ENCODE measurements at regions not wholly inside any gene's neighbourhood (a gene's known extent, or its start where the extent isn't known, plus 50 kb on each side); places are given as distances from the start of the nearest gene placed in this dataset.

DNA sequence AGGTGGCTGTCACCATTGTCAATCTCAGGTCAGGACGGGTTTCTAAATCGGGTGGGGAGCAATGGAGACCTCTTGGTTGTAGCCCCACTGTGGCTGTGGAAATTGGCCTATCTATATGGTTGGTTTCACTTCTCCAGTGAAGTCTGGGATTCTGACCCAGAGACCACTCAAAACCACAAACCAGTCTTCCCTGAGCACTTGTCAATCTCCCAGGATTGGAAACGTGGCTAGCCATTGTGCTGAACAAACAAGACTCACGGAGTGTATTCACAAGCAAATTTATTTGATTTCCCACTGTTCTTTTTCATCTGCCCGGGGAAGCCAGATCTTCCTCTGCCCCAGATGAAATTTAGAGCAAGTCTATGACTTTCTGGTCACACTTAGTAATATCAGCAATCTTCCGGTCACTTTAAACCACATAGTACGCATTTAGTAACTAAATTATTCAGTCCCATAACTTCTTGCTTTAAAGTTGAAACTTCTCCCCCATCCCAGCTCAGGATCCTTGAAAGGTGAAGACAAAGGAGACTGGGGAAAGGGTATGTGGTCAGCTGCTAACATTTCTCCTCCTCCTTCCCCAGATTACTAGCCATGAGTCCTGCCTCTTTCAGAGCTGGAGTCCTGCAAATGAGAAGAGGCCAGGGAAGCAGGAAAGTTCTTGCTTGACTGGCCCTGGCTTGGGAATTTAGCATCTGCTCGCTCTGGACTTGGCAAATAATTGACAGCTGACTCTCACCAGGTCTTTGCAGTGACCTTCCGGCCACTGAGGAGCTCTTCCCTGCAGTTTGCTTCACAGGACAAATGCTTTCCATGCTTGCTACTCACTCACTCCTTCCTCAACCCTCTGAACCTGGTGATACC, 123.2 kb upstream of the MAX start:
- no peak for DNase-seq

DNA sequence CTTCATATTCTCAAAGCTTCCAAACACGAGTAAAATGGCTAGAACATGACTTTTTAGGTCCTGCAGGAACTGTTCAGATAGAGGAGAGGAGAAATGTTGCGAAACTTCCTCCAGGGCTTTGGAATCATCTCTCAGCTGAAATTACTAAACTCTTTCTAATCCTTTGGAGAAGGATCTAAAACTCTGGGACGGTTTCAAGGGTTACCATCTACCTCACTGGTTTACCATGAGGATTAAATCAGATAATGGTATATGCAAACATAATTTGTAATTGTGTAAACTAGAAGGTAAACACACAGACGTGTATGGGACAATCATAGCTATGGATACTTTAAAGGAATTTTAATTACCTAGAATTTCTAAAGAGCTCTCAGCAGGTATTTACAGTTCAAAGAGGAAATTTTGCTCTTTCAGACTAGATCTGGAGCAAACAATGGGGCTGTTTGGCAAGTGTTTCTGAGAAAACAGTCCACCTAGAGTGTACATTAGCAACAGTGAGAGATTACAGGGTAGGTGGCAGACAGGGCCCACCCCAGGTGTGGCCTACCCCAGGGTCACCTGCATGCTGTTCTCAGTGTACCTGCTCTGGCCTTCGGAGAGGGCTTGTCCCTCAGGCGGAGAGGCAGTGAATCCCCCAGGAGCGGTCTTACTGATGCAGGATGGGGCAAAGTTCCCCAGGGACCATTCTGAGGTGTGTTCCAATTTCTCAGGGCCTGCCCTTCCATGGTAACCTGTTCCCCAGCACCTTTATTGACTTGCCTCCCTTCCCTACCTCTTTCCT, 124.7 kb upstream of the MAX start:
- no peak for DNase-seq

DNA sequence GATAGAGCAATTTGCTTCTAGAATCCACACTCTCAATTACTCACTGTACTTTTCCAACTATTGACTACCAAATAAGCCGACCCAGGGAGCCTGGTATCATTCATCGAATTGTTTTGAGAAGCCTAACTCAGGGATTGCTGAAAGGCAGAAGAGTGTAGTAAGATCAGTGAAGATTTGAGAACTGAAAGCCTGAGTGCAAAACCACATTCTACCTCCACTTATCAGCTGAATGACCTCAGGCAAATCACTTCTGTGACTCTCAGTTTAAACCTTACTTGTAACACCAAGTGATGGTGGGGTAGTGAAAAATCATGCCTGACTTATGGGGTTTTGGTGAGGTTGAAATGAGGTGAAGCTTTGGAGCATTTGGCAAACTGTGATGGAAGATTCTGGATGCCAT, 126.1 kb upstream of the MAX start:
- no peak for DNase-seq

DNA sequence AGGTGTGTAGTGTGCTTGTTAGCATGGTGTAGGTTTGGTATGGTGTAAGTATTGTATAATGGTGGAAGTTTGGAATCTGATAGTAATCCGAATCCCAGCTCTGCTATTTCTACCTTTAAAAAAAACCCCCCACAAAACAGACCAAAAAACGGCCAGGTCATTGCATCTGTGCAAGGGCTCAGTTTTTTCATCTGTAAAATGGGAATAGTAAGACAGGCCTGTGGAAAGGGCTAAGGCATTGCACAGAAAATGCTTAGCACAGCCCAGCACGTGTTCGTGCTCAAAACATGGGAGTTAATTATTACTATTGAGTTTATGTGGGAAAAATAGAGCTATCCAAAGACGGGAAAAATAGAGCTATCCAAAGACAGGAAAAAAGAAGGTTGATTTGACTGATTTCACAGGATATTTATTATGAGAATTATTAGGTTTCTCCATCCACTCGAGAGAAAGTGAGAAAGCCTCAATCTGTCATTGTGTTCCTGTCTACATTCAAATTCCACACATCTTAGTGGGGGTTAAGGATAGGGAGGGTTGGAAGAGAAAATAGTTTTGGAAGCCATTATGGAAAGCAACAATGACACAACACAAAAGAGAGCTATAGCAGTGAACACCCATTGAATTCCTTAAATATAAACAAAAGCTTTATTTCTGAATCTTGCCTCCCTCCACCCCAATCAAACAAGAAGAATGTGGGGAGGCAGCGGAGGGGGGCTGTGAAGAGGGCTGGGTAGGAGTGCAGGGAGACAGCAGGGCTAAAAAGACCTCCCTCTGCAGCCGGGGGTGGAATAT, 126.8 kb upstream of the MAX start:
- DNase-seq, result peak; percentile 35

DNA sequence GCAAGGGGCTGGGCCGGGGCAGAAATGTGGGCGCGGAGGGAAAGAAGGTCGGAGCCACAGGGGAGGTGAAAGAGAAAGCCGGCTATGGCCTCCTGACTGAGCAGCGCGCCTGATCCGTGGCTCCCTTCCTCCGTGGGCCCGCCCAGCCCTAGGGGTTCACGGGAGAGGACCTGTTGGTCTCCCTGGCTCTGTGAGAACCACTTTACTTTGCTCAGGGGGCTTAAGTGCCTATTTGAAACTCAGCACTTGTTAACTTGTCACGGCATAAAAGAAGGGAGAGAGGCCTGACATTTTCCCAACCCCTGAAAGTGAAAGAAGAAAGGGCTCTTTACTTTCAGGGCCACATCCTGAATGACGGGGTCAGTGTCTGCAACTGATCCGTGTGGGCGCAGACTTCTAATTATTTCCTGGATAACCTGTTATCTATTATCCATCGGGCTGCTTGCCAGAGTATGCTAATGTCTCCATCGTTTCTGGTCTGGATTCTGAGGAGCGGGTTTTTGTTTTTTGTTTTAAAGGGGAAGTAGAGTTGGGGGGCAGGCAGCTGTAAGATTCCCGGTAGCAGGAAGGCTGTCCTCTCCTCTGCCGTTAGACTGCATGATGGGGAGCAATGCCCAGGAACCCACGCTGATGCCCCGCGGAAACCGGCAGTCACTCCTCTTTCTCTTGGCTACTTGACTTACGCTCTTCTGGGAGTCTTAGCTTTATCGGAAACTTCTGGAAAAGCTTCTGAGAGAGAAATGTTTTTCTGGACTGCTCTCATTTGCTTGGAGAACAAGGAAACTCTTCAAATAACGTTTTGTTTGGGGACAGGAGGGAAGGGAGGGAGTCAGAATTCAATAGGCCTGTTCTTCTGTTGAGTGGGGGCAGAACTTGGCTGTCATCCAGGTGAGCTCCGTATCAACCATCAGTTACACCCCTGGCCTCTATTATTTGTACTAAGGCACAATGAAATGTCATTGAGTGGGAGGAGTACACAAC, 127.7 kb upstream of the MAX start:
- DNase-seq, result peak; percentile 75

DNA sequence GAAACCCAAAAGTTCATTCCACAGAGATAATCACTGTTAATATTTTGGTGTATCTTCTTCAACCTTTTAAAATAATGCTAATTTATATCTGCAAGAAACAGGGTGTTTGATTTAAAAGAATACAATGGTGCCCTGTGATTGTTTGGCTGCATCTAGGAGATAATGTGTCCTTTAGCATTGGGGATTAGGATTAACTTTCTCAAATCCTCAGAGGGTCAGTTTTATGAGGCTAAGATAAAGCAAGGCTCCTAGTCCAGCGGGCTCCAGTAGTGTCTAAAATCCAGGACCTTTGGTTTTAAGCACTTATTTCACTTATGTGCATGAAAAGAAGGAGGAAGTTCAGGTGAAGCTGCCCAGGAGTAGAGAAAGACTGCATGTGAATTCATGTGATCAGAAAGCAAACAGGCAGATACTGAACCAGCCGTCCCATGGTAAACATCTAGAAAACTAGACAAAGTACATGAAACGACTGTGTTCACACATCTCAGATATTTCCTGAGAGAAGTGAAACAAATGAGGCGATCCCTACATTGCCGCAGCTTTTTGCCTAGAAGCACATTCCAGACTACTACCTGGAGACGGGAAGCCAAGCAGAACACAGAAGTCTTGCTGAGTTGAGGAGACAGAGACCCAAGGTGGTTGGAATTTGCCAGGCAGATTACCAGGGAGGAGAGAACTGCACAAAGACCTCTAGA, 129.1 kb upstream of the MAX start:
- no peak for DNase-seq

DNA sequence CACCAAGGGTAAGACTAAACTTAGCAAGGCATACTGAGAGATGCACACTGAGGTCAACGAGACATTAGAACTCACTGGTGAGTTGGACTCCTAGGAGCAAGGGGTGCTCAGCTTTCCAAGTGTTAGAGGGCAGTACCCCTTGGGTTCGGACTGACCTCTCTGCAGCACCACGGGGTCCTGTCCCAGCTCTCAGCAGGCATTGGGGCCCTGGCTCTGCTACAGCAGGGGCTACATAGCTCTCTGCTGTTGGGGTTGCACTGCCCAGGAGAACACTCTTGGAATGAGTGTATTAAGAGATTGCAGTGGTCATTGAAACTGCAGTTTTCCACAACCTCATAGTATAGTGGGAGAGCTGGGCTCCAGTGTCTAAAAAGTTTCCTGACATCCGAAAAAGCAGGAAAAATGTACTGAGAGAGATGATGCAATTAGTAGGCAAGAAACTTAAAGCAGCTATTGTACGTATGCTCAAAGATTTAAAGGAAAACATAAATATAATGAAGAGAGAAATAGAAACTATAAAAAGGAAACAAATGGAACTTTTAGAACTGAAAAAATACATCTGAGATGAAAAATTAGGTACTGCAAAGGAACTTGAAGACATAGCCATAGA, 132.5 kb upstream of the MAX start:
- DNase-seq, result no peak

DNA sequence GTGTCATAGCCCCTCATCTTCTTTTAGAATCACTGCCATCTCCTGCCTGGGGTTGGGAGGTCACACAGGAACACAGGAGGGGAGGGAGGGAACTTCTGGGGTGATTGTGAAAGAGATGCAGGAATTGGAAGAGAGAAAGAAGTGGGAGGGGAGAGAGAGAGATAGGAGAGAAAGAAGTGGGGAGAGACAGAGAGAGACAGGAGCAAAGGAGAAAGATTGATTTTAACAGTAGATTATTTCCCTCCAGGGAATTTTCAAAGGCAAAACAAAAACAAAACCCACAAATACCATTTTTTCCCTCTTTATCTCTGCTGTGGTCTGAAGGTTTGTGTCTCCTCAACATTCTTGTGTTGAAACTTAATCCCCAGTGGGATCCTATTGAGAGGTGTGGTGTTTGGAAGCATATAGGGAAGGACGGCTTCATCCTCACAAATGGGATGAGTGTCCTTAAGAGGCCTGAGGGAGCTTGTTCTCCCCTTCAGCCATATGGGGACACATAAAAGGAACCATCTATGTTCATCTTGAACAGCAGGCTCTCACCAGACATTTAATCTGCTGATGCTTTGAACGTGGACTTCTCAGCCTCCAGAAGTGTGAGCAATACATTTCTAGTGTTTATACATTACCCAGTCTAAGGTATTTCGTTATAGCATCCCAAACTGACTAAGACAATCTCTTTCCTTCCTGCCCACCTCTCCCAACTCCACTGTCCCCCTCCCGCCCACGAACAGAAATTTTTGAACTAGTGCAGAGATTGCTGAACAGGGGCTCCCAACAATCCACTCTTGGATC, 134.9 kb upstream of the MAX start:
- DNase-seq, result no peak

DNA sequence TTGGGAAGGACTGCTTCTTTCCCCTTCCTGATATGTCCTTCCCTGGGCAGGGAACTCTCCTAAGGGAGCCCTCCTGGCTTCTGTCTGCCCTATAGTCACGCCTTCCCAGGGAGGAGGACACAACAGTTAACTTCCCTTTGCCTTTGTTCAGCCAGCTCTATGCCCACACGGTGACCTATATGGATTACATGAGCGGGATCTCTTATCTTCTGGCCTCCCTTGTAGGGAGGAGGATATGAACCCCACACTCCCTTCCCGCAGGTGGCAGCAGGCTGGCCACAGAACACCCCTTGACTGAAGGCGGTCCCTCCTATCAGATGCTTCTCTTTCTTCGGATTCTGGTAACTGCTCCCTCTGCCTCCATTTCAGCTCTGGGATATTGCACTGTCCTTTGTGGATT, 135.6 kb upstream of the MAX start:
- DNase-seq, result no peak

DNA sequence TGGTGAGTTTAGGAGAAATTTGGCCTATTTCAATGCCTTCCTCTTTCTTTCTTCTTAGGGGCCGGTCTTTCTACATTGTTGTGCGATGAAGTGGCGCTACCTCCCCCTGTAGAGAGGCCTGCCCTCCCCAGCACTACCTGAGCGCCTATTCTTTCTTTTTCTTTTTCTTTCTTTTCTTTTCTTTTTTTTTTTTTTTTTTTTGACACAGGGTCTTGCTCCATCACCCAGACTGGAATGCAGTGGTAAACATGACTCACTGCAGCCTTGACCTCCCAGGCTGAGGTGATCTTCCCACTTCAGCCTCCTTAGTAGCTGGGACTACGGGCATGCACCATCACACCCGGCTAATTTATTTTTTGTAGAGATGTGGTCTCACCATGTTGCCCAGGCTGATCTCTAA, 136.1 kb upstream of the MAX start:
- no peak for DNase-seq

DNA sequence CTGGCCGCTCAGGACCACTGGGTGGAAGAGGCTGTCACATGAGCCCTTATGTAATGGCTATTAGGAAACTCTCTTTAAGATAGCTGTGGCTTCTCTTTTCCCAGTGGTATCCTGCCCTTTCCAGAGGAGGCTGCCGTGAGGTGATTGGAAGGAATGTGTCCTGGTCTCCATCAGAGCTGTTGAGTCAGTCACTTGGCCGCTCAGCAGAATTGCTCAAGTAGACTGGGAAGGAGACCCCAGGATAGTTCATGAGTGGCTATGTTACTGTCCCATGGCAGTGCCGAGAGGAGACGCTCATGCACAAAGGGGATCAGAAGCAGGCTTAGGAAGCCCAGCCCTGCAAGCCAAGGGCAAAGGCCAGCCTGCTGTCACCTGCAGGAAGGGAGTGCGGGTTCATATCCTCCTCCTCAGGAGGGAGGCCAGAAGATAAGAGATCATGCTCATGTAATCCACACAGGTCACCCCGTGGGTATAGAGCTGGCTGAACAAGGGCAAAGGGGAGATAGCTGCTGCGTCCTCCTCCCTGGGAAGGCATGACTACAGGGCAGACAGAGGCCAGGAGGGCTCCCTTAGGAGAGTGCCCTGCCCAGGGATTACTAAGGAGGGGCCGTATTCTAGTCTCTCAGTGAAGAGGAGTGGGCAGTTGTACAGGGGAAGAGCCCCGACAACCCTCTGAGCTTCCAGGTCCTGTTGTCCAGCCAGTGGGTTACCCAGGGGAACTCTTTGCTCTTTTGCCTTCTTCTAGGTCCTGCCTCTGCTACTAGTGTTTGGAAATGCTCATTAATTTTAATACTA, 137.0 kb upstream of the MAX start:
- DNase-seq, result no peak

DNA sequence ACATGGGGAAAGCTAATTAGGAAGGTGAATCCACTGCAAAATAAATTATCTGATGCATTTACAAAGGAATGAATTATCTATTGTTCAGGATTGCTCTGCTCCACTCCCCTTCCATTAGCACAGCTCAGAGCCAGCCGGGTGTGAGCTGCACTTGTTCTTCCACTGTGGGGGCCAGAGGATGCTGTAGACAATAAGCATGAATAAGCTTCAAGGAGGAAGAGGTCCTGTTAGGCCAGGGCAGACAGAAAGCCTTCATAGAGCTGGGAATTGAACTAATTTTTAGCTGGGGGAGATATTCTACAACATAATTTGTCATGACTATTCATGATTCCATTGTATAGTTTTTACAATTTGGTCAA, 137.6 kb upstream of the MAX start:
- DNase-seq, result no peak

DNA sequence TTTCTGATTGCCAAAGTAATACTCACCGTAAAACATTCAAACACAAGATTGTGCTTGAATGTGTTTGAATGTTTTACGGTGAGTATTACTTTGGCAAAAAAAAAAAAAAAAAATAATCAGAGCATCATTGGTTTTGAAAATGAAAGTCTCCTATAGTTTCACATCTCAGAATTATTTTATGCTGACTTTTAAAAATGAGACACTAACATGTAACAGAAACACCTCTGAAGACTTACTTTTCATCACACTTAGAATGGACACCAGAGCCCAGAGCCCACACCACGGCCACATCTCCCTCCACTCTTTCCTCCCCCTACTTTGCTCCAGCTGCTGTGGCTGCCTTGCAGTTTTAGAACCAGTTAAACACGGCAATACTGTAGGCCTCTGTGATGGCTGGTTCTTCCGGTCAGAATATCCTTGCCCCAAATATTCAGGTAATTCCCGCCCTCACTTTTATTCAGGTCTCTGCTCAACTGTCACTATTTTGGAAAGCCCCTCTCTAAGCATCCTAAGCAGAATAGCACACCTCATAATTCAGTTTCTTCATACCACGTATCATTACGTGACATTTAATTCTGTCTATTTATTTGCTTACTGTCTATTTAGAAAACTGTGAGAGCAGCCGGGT, 138.9 kb upstream of the MAX start:
- DNase-seq, result no peak

DNA sequence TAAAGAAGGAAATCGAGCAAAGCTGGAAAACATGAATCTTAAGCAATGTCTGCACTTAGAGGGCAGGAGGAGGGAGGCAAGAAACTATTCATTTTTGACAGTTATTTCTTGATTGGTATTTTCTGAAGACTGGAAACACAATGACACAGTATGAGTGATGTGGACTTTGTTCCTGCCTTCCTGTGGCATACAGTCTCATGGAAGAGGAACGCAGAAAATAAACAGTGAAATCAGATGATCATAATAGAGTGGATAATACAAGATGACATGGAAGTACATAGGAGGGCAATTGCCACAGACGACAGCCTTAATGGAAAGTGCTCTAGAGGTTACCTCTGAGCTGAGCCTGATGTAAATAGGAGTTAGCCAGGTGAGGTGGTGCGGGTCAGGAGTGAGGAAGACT, 140.4 kb upstream of the MAX start:
- no peak for DNase-seq

DNA sequence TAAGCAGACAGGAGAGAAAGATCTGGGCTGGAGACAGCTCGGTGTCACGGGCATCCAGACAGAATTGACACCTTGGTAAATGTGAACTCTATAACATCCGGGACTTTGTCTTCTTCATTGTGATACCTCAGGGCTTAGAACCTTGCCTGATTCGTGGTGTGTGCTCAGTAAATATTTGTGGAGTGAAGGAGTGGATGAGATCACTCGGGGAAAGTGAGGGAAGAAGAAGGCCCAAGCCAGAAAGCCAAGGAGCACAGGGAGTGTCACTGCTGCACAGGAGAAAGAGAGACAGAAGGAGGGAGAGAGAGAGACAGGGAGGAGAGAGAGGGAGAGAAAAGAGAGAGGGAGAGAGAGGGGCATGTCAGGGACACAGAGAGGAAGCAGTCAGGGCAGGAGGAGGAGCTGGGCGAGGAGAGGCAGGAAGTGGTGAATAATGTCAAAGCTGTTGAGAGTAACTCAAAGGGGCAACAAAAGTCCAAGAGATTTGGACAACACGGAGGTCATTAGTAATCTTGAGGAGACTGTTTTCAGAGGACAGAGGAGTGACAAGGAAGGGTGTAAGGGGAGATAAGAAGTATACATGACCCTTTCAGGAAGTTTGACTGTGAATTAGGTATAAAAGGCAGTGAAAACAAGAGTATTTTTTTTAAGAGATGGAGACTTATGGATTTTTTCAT, 141.6 kb upstream of the MAX start:
- DNase-seq, result no peak

DNA sequence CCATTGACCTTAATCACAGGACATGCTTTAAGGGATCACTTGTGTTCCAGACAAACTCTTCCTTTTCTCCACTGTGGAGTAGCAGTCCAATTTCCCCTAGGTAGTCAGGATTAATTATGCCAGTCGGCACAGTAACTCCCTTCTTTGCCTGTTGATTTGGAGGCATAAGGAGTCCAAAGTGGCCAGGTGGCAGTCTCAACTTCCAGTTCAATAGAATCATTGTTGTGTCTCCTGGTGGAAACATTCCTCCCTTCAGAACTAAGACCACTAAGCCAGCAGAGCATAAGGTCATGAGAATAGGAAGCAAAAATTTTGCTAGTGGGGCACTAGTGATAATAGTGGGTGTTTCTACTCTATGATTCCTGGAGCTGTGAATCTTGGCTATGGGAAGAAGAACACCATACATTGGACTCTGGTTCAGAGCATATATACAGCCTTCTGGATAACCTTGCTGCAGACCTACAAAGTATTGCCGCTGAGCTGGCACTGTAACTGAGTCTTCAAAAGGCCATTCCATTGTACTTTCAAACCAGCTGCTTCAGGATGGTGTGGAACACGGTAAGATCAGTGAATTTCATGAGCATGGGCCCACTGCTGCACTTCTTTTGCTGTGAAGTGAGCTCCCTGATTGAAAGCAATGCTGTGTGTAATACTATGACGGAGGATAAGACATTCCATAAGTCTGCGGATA, 147.3 kb upstream of the MAX start:
- DNase-seq, result no peak

DNA sequence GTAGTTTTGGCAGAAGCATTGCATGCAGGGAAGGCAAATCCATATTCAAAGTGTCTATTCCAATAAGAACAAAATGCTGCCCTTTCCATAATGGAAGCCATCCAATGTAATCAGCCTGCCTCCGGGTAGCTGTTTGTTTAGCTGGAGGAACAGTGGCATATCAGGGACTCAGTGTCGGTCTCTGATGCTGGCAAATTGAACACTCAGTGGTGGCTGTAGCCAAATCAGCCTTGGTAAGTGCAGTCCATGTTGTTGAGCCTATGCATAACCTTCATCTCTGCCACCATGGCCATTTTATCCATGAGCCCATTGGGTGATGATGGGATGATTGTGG, 147.8 kb upstream of the MAX start:
- DNase-seq, result no peak

DNA sequence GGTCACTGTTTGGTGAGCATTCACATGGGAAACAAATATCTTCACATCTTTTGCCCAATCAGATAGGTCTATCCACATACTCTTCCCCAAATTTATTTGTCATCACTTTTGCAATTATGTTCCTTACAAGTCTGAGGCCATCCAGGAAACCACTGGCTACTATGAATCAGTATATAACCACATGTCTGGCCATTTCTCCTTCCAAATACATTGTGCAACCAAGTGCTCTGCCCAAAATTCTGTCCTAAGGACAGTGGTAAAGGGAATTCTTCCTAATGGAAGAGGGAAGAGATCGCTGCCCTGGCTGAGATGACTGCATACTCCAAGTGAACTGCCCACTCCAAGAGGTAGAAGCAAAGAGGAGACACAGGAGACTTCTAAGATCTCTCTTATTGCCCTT, 148.9 kb upstream of the MAX start:
- DNase-seq, result no peak

Data from eye (tissue), 1 donor.